Progenitor cell of endocrine pancreas (in vitro differentiated cells): ENCODE measurements at regions not wholly inside any gene's neighbourhood (a gene's known extent, or its start where the extent isn't known, plus 50 kb on each side); places are given as distances from the start of the nearest gene placed in this dataset.

Source experiments
- DNase-seq: peaks from one replicate; pipeline ENCODE4 v3.0.0; 2021; ENCODE audit warnings: low spot score; ENCODE audit not compliant: unreplicated experiment
- H3K27ac Mint-ChIP-seq: 2 replicates; pipeline ENCODE4 v1.8.0; 2021; ENCODE audit warnings: mild to moderate bottlenecking, moderate library complexity, mixed read lengths
- H3K27me3 Mint-ChIP-seq: 2 replicates; pipeline ENCODE4 v1.8.0; 2021; ENCODE audit warnings: mixed read lengths
- H3K36me3 Mint-ChIP-seq: 2 replicates; pipeline ENCODE4 v1.8.0; 2022; ENCODE audit warnings: mixed read lengths; ENCODE audit not compliant: insufficient read depth
- H3K4me1 Mint-ChIP-seq: 2 replicates; pipeline ENCODE4 v1.8.0; 2021; ENCODE audit warnings: low read depth, mixed read lengths
- H3K4me3 Mint-ChIP-seq: 2 replicates; pipeline ENCODE4 v1.8.0; 2021; ENCODE audit warnings: low read depth, mild to moderate bottlenecking, moderate library complexity, mixed read lengths
- H3K9me3 Mint-ChIP-seq: 2 replicates; pipeline ENCODE4 v1.8.0; 2021; ENCODE audit warnings: low read depth, mixed read lengths
- TF ChIP-seq, protein P1 (sequence below): fragments of 200-600 bp; sonication (generic); IDR thresholded peaks from one replicate; pipeline ENCODE4 v1.5.0; 2021; ENCODE audit warnings: antibody characterized with exemption, mild to moderate bottlenecking; ENCODE audit not compliant: unreplicated experiment

DNA sequence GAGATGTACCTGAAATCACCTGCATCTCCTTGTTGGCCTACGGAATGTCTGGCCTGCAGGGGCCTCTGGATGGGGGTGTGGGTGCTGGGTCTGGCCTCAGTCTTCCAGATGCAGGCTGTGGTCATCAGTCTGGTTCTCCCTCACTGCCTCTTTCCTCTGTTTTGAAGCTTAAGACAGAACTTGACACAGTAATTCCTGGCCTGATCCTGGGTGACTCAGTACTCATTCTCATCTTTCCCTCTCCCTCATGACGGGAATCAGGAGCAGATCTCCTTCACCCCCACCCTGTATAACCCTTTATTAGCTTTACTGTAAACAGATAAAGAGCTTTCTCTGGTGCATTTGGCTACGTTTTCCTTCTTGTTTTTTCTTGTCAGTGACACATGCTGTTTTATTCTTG lies 89.3 kb upstream of the ADAMTS16 start:
- no peak for DNase-seq
- H3K9me3 Mint-ChIP-seq, result no peaks in the 10 kb centered on the region
- H3K27me3 Mint-ChIP-seq, result no peaks in the 10 kb centered on the region
- peaks cover 7% of the 10 kb centered on the region for H3K4me1 Mint-ChIP-seq
- no peaks in the 10 kb centered on the region for H3K36me3 Mint-ChIP-seq
- TF ChIP-seq, protein P1, sequence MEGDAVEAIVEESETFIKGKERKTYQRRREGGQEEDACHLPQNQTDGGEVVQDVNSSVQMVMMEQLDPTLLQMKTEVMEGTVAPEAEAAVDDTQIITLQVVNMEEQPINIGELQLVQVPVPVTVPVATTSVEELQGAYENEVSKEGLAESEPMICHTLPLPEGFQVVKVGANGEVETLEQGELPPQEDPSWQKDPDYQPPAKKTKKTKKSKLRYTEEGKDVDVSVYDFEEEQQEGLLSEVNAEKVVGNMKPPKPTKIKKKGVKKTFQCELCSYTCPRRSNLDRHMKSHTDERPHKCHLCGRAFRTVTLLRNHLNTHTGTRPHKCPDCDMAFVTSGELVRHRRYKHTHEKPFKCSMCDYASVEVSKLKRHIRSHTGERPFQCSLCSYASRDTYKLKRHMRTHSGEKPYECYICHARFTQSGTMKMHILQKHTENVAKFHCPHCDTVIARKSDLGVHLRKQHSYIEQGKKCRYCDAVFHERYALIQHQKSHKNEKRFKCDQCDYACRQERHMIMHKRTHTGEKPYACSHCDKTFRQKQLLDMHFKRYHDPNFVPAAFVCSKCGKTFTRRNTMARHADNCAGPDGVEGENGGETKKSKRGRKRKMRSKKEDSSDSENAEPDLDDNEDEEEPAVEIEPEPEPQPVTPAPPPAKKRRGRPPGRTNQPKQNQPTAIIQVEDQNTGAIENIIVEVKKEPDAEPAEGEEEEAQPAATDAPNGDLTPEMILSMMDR, result no peak
- no peak overlapping the region for H3K27ac Mint-ChIP-seq
- no peak overlapping the region for H3K4me3 Mint-ChIP-seq

DNA sequence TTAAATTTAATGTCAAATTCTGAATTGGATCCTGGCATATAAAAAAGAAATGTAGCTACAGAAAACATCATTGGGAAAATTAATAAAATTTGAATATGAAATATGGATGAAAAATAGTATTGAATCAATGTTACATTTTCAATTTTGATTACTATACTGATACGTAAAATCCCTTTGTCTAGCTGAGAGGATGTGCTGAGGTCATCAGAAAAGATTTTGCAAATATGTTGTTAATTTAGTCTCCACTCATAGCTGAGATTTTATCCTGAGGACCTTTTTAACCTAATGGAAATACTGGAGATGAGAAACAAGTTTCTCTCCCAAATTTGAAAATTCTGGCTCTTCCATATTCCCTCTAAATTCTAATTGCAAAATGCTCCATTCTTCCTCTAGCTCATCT lies 84.4 kb upstream of the ADAMTS16 start:
- Mint-ChIP-seq H3K27ac (no peak overlapping the region), H3K4me1 (peaks cover 7% of the 10 kb centered on the region), H3K27me3 (no peaks in the 10 kb centered on the region), H3K4me3 (no peak overlapping the region), H3K36me3 (no peaks in the 10 kb centered on the region), H3K9me3 (no peaks in the 10 kb centered on the region)
- DNase-seq, result no peak
- TF ChIP-seq, protein P1, result no peak

DNA sequence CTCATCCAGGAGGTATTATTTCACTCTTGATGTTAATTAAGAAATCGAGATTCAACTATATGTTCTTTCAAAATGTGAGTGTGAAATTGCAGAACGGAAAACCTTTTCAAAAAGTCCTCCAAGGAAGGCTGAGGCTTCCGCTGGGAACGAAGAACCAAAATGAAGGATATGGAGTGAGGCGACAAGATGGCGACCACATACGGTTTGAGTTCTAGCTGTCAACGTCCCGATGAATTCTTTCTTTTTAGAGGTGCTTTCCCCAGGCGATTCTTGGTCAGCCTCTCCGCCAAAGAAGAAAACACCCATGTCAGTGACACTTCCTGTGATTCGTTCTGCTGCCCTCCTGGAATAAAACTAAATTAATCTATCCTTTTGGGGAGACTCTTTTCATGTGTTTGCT lies 78.3 kb upstream of the ADAMTS16 start:
- H3K27me3 Mint-ChIP-seq, result no peaks in the 10 kb centered on the region
- H3K36me3 Mint-ChIP-seq, result no peaks in the 10 kb centered on the region
- no peak overlapping the region for H3K27ac Mint-ChIP-seq
- H3K4me3 Mint-ChIP-seq, result no peak overlapping the region
- TF ChIP-seq, protein P1, result no peak
- no peaks in the 10 kb centered on the region for H3K9me3 Mint-ChIP-seq
- no peaks in the 10 kb centered on the region for H3K4me1 Mint-ChIP-seq
- DNase-seq, result no peak

DNA sequence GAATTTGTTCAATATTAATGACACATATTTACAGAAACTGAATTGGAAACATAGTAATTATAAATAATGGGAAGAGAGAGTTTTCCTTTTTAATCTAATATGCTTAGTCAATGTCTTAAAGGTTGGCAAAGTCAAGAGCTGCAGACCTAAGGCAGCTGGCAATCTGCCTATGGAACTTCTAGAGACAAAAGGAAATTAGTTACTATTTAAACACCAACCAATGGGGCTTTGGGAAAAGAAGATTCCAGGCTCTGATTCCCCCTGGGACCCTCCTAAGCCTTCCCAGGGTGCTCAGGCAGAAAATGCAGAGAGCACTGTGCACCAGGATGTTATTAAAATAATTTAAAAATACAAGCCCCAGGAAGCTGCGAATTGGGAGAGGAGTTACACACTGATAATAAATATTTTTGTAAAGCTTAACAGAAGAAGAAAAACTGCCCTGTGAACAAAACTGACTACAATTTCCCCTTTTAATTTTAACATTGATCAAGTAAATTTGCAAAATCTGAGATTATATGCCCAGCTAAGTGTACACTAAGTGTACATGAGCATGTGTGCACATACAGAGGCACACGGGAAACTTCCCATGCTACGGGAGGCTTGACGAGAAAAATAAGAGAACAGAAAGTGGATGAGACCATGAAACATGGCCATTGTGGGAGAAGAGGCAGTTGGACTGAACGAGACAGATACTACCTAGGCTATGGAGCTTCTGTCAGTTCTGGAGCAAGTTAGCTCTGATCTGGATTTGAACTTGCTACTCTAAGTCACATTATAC lies 77.4 kb upstream of the ADAMTS16 start:
- no peaks in the 10 kb centered on the region for H3K27me3 Mint-ChIP-seq
- H3K4me1 Mint-ChIP-seq, result no peaks in the 10 kb centered on the region
- TF ChIP-seq, protein P1, result no peak
- no peaks in the 10 kb centered on the region for H3K9me3 Mint-ChIP-seq
- DNase-seq, result no peak
- no peak overlapping the region for H3K27ac Mint-ChIP-seq
- no peak overlapping the region for H3K4me3 Mint-ChIP-seq
- H3K36me3 Mint-ChIP-seq, result no peaks in the 10 kb centered on the region

DNA sequence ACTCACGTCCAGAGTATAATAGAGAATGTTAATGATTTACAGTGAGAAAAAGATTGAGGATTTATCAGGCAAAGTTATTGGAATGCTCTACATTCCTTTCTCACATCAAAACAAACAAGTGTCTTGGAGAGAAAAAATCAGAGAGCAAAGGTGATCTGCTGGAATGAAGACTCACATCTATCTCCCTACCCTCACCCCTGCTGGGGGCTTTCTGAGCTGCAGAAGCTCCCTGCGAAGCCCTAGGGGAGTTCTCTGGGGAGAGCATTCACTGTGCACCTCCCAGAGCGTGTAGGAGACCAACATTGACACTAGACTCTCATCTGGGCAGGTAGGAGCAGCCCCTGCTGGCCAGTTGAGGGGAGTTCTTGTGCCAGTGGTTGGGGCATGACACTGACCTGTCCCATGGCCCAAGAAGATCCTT lies 76.6 kb upstream of the ADAMTS16 start:
- TF ChIP-seq, protein P1, result peak; percentile 33
- Mint-ChIP-seq H3K36me3 (no peaks in the 10 kb centered on the region), H3K4me1 (no peaks in the 10 kb centered on the region), H3K4me3 (no peak overlapping the region), H3K27me3 (no peaks in the 10 kb centered on the region), H3K9me3 (no peaks in the 10 kb centered on the region), H3K27ac (no peak overlapping the region)
- no peak for DNase-seq
